HG03060 (cell line): ENCODE measurements at regions not wholly inside any gene's neighbourhood (a gene's known extent, or its start where the extent isn't known, plus 50 kb on each side); places are given as distances from the start of the nearest gene placed in this dataset.

Source experiments
- ATAC-seq: cut with Tn5 transposase; IDR thresholded peaks from one replicate; pipeline ENCODE4 v1.9.1; 2021; ENCODE audit warnings: low read depth, moderate number of reproducible peaks; ENCODE audit not compliant: unreplicated experiment

GRCh38 chr4:141571793-141572192, 64.6 kb upstream of the IL15 start:
- no peak for ATAC-seq

DNA sequence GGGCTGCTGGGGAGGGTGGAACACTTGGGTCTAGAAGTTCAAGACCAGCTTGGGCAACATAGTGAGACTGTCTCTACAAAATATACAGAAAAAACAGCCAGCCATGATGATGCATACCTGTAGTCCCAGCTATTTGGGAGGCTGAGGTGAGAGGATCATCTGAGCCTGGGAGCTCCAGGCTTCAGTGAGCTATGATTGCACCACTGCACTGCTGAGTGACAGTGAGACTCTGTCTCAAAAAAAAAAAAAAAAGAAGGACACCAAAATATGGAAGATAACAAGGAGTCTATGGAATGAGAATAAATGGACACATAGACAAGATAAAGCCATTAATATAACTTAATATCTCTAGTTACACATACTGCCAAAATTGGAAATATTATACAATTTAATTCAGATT, 62.7 kb upstream of the IL15 start:
- ATAC-seq = no peak

- no peak for ATAC-seq
Observed at GRCh38 chr4:141575884-141576283, 60.5 kb upstream of the IL15 start.

- no peak for ATAC-seq
Observed at GRCh38 chr4:141576585-141577110, 59.7 kb upstream of the IL15 start.

- ATAC-seq = no peak
Observed at GRCh38 chr4:141578451-141578850, 57.9 kb upstream of the IL15 start.

DNA sequence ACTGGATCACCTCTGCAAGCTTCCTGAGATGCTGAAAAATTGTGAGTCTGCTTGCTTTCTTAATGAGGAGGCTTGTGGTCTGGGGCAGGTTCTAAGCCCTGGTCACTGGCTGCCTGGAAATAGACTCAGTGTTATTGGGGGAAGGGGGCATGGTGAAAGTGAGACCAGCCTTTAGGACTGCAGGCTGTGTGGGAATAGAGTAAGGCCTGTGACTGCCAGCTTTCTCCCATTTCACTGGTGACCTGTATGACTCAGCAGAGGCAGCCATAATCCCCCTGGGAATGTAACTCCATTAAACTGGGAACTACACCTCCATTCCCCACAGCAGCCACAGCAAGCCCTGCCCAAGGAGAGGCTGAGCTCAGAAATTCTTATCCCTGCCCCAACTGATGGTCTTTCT, 55.9 kb upstream of the IL15 start:
- ATAC-seq = no peak
